Smooth muscle cell (in vitro differentiated cells): ENCODE measurements at regions not wholly inside any gene's neighbourhood (a gene's known extent, or its start where the extent isn't known, plus 50 kb on each side); places are given as distances from the start of the nearest gene placed in this dataset.

ENCODE experiments used
- DNase-seq: peaks from one replicate; lab custom pipeline; 2025; ENCODE audit not compliant: unreplicated experiment; lab: John Stamatoyannopoulos, UW
- H2AFZ ChIP-seq: fragments of 200-600 bp; sonication (generic); 2 replicates; pipeline ENCODE4 v1.6.0; 2016; ENCODE audit warnings: antibody characterized with exemption, low read depth, mild to moderate bottlenecking
- H3F3A ChIP-seq: fragments of 200-600 bp; sonication (generic); 2 replicates; pipeline ENCODE4 v1.6.0; 2017; ENCODE audit warnings: antibody characterized with exemption, low read depth
- H3K27ac ChIP-seq: fragments of 200-600 bp; sonication (generic); 2 replicates; pipeline ENCODE4 v1.5.1; 2016; ENCODE audit warnings: low read depth, mild to moderate bottlenecking
- H3K27me3 ChIP-seq: fragments of 200-600 bp; sonication (generic); 2 replicates; pipeline ENCODE4 v1.6.1; 2016; ENCODE audit warnings: low read depth, mild to moderate bottlenecking
- H3K36me3 ChIP-seq: fragments of 200-600 bp; sonication (generic); 2 replicates; pipeline ENCODE4 v1.5.1; 2016; ENCODE audit warnings: low read depth
- H3K4me1 ChIP-seq: fragments of 200-600 bp; sonication (generic); 2 replicates; pipeline ENCODE4 v1.5.1; 2016; ENCODE audit warnings: low read depth
- H3K4me2 ChIP-seq: fragments of 200-600 bp; sonication (generic); 2 replicates; pipeline ENCODE4 v1.6.0; 2016; ENCODE audit warnings: mild to moderate bottlenecking
- H3K4me3 ChIP-seq: fragments of 200-600 bp; sonication (generic); 2 replicates; pipeline ENCODE4 v1.5.1; 2016; ENCODE audit warnings: mild to moderate bottlenecking
- H3K79me2 ChIP-seq: fragments of 200-600 bp; sonication (generic); 2 replicates; pipeline ENCODE4 v1.6.0; 2016; ENCODE audit warnings: low read depth, mild to moderate bottlenecking
- H3K9ac ChIP-seq: fragments of 200-600 bp; sonication (generic); 2 replicates; pipeline ENCODE4 v1.6.0; 2016; ENCODE audit warnings: low read depth
- H3K9me3 ChIP-seq: fragments of 200-600 bp; sonication (generic); replicated peaks from 2 replicates; pipeline ENCODE4 v1.5.1; 2016; ENCODE audit warnings: low read depth
- H4K20me1 ChIP-seq: fragments of 200-600 bp; sonication (generic); 2 replicates; pipeline ENCODE4 v1.6.0; 2016; ENCODE audit warnings: low read depth
- CTCF ChIP-seq: fragments of 200-600 bp; sonication (generic); IDR thresholded peaks from 2 replicates; pipeline ENCODE4 v1.5.1; 2017; ENCODE audit warnings: borderline replicate concordance, mild to moderate bottlenecking, antibody characterized with exemption; ENCODE audit not compliant: insufficient read depth, poor library complexity, severe bottlenecking
- WGBS: methylation state at CpG from one replicate; pipeline ENCODE4 v1.1.7; 2016; ENCODE audit warnings: low lambda C conversion rate; 5-methylcytosine and 5-hydroxymethylcytosine counted together

GRCh38 chr6:63434943-63435342, 115.2 kb upstream of the LGSN start:
- TF ChIP-seq CTCF: no peak
- no peaks in the 10 kb centered on the region for H3K4me1 ChIP-seq
- H2AFZ ChIP-seq: no peak overlapping the region
- H3K36me3 ChIP-seq: no peaks in the 10 kb centered on the region
- H3F3A ChIP-seq: no peaks in the 10 kb centered on the region
- no peaks in the 10 kb centered on the region for H3K9me3 ChIP-seq
- H3K4me3 ChIP-seq: no peak overlapping the region
- 67% methylated on average over 3 of the region's 3 CpGs for WGBS
- H4K20me1 ChIP-seq: no peaks in the 10 kb centered on the region
- no peak for DNase-seq
- H3K27ac ChIP-seq: no peak overlapping the region
- no peaks in the 10 kb centered on the region for H3K79me2 ChIP-seq
- no peak overlapping the region for H3K9ac ChIP-seq
- no peak overlapping the region for H3K4me2 ChIP-seq
- H3K27me3 ChIP-seq: peaks cover 3% of the 10 kb centered on the region

- no peaks in the 10 kb centered on the region for H3K36me3 ChIP-seq
- no peaks in the 10 kb centered on the region for H3K9me3 ChIP-seq
- no peak for DNase-seq
- no peak overlapping the region for H3K27ac ChIP-seq
- no peaks in the 10 kb centered on the region for H4K20me1 ChIP-seq
- H3K4me2 ChIP-seq: no peak overlapping the region
- TF ChIP-seq CTCF: no peak
- no peak overlapping the region for H3K9ac ChIP-seq
- no peaks in the 10 kb centered on the region for H3K79me2 ChIP-seq
- 88% methylated on average over 2 of the region's 2 CpGs for WGBS
- H3F3A ChIP-seq: no peaks in the 10 kb centered on the region
- peaks cover 3% of the 10 kb centered on the region for H3K27me3 ChIP-seq
- no peak overlapping the region for H3K4me3 ChIP-seq
- no peak overlapping the region for H2AFZ ChIP-seq
- no peaks in the 10 kb centered on the region for H3K4me1 ChIP-seq
Measured at GRCh38 chr6:63436356-63436755, 116.6 kb upstream of the LGSN start.

- no peaks in the 10 kb centered on the region for H3K4me1 ChIP-seq
- H3K4me3 ChIP-seq: no peak overlapping the region
- no peaks in the 10 kb centered on the region for H3K36me3 ChIP-seq
- H3K27me3 ChIP-seq: peaks cover 3% of the 10 kb centered on the region
- no peak overlapping the region for H3K27ac ChIP-seq
- H3K4me2 ChIP-seq: no peak overlapping the region
- TF ChIP-seq CTCF: no peak
- H3F3A ChIP-seq: no peaks in the 10 kb centered on the region
- no peaks in the 10 kb centered on the region for H3K79me2 ChIP-seq
- no peak overlapping the region for H3K9ac ChIP-seq
- no peak for DNase-seq
- WGBS: 95% methylated on average over 3 of the region's 3 CpGs
- H2AFZ ChIP-seq: no peak overlapping the region
- H4K20me1 ChIP-seq: no peaks in the 10 kb centered on the region
- H3K9me3 ChIP-seq: no peaks in the 10 kb centered on the region
Measured at GRCh38 chr6:63437058-63437457, 117.3 kb upstream of the LGSN start.

GRCh38 chr6:63440057-63440456, 120.3 kb upstream of the LGSN start:
- H3K27me3 ChIP-seq: no peaks in the 10 kb centered on the region

More at GRCh38 chr6:63440057-63440456, 120.3 kb upstream of the LGSN start:
- H4K20me1 ChIP-seq: no peaks in the 10 kb centered on the region
- no peaks in the 10 kb centered on the region for H3K4me1 ChIP-seq
- H3K4me3 ChIP-seq: no peak overlapping the region
- WGBS: 59% methylated on average over 7 of the region's 7 CpGs
- no peak for TF ChIP-seq CTCF
- H3K27ac ChIP-seq: no peak overlapping the region
- no peak overlapping the region for H2AFZ ChIP-seq
- no peak overlapping the region for H3K4me2 ChIP-seq
- no peak overlapping the region for H3K9ac ChIP-seq
- no peaks in the 10 kb centered on the region for H3F3A ChIP-seq
- no peaks in the 10 kb centered on the region for H3K79me2 ChIP-seq
- no peaks in the 10 kb centered on the region for H3K36me3 ChIP-seq
- no peak for DNase-seq
- H3K9me3 ChIP-seq: no peaks in the 10 kb centered on the region
